ENCODE measurements at regions not wholly inside any gene's neighbourhood (a gene's known extent, or its start where the extent isn't known, plus 50 kb on each side); places are given as distances from the start of the nearest gene placed in this dataset.

- DNase-seq (ENCODE audit: low spot score): no peak
Observed at GRCh38 chr3:180543877-180544276, 58.1 kb upstream of the TTC14 start.

- no peak for DNase-seq (ENCODE audit: low spot score)
Observed at GRCh38 chr3:180546863-180547262, 55.1 kb upstream of the TTC14 start.

GRCh38 chr3:180548050-180548449 lies 53.9 kb upstream of the TTC14 start:
- DNase-seq (ENCODE audit: low spot score): no peak

Measured in germinal center (tissue), 1 donor.